OCI-LY7 (cell line): ENCODE measurements at regions not wholly inside any gene's neighbourhood (a gene's known extent, or its start where the extent isn't known, plus 50 kb on each side); places are given as distances from the start of the nearest gene placed in this dataset.

Experiments
- EZH2phosphoT487 ChIP-seq: fragments of 200-600 bp; sonication (generic); IDR thresholded peaks from 2 replicates; pipeline ENCODE4 v1.6.1; 2018; ENCODE audit warnings: low read depth, borderline replicate concordance, mild to moderate bottlenecking, mixed run types, antibody characterized with exemption, low read length, moderate library complexity, mixed read lengths
- TF ChIP-seq, protein P1 (sequence below): fragments of 200-600 bp; sonication (generic); conservative IDR thresholded peaks from 2 replicates; pipeline ENCODE4 v1.5.1; 2014; ENCODE audit warnings: mild to moderate bottlenecking, antibody characterized with exemption, low read length, moderate library complexity, mixed read lengths

- TF ChIP-seq, protein P1, sequence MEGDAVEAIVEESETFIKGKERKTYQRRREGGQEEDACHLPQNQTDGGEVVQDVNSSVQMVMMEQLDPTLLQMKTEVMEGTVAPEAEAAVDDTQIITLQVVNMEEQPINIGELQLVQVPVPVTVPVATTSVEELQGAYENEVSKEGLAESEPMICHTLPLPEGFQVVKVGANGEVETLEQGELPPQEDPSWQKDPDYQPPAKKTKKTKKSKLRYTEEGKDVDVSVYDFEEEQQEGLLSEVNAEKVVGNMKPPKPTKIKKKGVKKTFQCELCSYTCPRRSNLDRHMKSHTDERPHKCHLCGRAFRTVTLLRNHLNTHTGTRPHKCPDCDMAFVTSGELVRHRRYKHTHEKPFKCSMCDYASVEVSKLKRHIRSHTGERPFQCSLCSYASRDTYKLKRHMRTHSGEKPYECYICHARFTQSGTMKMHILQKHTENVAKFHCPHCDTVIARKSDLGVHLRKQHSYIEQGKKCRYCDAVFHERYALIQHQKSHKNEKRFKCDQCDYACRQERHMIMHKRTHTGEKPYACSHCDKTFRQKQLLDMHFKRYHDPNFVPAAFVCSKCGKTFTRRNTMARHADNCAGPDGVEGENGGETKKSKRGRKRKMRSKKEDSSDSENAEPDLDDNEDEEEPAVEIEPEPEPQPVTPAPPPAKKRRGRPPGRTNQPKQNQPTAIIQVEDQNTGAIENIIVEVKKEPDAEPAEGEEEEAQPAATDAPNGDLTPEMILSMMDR: no peak
- TF ChIP-seq EZH2phosphoT487: no peak
Observed at GRCh38 chr17:65434878-65435277, 126.6 kb downstream of the AXIN2 start.
